ENCODE measurements at regions not wholly inside any gene's neighbourhood (a gene's known extent, or its start where the extent isn't known, plus 50 kb on each side); places are given as distances from the start of the nearest gene placed in this dataset.

DNA sequence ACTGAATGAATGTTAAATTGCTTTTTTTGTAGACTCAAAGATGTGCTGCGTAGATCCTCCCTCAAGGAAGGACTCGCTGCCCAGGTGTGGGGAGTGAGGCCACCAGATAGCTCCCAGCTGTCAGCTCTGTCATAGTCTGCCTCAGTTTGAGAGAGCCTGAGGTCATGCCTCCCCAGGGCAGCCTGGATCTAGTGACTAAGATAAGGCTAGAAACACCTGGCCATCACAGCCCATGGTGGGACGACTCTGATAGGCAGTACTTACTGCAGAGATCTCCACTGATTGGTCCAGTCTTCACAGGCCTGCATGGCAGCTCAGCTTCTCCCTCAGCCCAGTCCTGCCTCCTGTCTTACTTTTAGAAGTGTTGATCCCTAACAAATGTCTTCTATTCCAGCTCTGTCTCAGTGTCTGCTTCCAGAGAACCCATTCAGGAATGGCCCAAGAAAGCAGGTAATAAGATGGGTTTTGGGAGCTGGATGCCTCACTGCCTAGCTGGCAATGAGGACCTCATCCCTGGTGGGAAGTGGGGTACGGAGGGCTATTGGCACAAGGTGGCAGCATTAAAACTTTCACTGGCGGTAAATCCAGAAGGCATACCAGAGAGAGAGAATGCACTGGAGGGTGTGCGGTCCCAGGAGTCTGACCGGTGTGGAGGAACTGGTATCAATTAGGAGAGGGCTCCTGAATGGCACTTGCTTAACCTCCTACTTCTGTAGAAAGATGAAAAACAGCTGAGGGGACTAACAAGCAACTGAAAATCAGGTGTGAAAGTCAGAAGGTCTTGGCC, 55.3 kb upstream of the GPR37L1 start:
- DNase-seq, result peak; percentile 60

DNA sequence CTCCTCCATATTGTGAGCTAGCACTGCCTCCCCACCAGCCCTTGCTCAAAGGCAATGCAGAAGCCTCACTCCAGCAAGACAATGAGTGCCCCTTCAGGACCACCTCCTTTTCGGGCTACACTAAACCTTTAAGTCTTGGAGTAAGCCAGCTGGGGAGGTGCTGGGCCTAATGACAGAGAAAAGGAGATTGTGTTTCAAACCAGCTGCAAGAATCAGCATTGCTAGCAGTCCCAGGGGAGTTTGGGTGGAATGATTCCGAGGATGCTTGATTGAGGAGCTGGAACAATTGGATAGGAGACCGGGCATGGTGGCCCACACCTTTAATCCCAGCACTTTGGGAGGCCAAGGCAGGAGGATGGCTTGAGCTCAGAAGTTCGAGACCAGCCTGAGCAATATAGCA, 54.1 kb upstream of the GPR37L1 start:
- no peak for DNase-seq

DNA sequence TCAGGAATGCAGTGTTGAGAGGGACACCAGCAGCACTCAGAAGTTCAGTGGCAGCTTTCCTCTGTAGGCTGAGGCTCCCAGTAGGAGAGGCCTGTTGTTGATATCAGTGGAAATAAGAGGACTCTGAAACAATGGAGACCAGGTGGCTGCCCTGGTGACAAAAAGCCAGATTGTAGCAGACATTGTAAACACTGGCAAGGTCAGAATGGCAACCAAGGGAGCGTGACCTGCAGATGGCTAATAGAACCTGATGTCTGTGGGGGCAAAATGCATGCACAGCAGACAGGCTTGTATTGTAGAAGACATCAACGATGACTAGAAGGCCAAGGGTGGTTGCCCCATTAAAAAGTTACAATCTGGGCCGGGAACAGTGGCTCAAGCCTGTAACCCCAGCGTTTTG, 53.1 kb upstream of the GPR37L1 start:
- DNase-seq, result peak; percentile 35

DNA sequence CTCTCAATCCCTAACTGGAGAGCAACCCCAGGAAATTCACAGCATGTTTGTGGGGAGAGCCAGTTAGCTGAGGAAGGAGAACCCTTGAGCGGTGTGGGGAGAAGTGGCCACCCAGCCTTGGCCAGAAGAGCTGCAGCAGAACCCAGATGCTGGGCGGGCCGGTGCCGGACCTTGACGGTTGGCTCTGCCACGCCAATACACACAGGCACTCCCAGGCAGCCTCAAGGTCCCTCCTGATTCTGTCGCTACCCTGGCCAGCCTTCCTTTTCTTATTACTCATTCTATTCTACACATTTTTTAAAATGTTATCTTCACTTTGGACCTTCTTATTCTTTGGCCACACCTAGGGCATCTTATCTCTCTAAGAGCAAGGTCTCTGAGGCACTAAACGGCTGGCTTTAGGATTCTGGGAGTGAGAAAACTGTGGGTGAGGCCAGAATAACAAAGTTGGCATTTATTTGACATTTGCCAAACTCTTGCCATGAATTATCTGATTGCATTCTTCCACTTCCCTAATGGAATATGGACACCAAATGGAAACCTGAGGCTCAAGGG, 50.4 kb upstream of the GPR37L1 start:
- DNase-seq, result no peak
